OCI-LY7 (cell line): ENCODE measurements at regions not wholly inside any gene's neighbourhood (a gene's known extent, or its start where the extent isn't known, plus 50 kb on each side); places are given as distances from the start of the nearest gene placed in this dataset.
"Not testable (repeated sequence)": the region's sequence is repeated elsewhere in the genome, so short reads cannot be mapped to it uniquely, and the experiment has no call there.

Experiments
- BruUV-seq: library from RNA; stranded (reverse); fragments of 400-500 nt; replicated peaks from 2 replicates; lab custom pipeline; 2021; lab: Mats Ljungman, UMichigan
- CTCF ChIA-PET: fragments of 300-600 bp; sonication (Branson Sonifier 250); formaldehyde crosslinking; loops from one replicate; lab custom pipeline; 2022; ENCODE audit warnings: antibody characterized with exemption; ENCODE audit not compliant: unreplicated experiment; lab: Charles Lee
- POLR2A ChIA-PET: fragments of 300-600 bp; sonication (Branson Sonifier 250); formaldehyde crosslinking; loops from one replicate; lab custom pipeline; 2022; ENCODE audit warnings: antibody characterized with exemption; lab: Charles Lee
- DNase-seq: peaks from one replicate; pipeline ENCODE4 v3.0.0-alpha.2; 2015; ENCODE audit warnings: low spot score
- H2AFZ ChIP-seq: fragments of 200-600 bp; sonication (generic), shearing (Covaris generic); 2 replicates; pipeline ENCODE4 v1.6.1; 2014; ENCODE audit warnings: mild to moderate bottlenecking, antibody characterized with exemption, low read length, moderate library complexity
- H3K27ac ChIP-seq: fragments of 200-600 bp; sonication (generic); 2 replicates; pipeline ENCODE4 v1.5.1; 2014; ENCODE audit warnings: mixed run types, low read depth, mild to moderate bottlenecking, moderate library complexity, low read length, inconsistent platforms; ENCODE audit not compliant: poor library complexity, severe bottlenecking
- H3K36me3 ChIP-seq: fragments of 200-600 bp; sonication (generic); 2 replicates; pipeline ENCODE4 v1.6.1; 2014; ENCODE audit warnings: mild to moderate bottlenecking, antibody characterized with exemption, low read length, moderate library complexity, mixed read lengths; ENCODE audit not compliant: insufficient read depth
- H3K4me1 ChIP-seq: fragments of 200-600 bp; sonication (generic); 2 replicates; pipeline ENCODE4 v1.5.1; 2014; ENCODE audit warnings: mild to moderate bottlenecking, low read length; ENCODE audit not compliant: insufficient read depth, poor library complexity, severe bottlenecking
- H3K4me2 ChIP-seq: fragments of 200-600 bp; sonication (generic); 2 replicates; pipeline ENCODE4 v1.6.1; 2014; ENCODE audit warnings: mild to moderate bottlenecking, low read length
- H3K4me3 ChIP-seq: fragments of 200-600 bp; sonication (generic); 2 replicates; pipeline ENCODE4 v1.5.1; 2014; ENCODE audit warnings: mild to moderate bottlenecking, low read depth, low read length; ENCODE audit not compliant: poor library complexity, severe bottlenecking
- H3K79me2 ChIP-seq: fragments of 200-600 bp; sonication (generic); 2 replicates; pipeline ENCODE4 v1.6.1; 2016; ENCODE audit warnings: low read depth, mild to moderate bottlenecking, low read length, moderate library complexity, mixed read lengths; ENCODE audit not compliant: insufficient read depth
- H3K9me2 ChIP-seq: fragments of 200-600 bp; sonication (generic); 2 replicates; pipeline ENCODE4 v1.6.1; 2016; ENCODE audit warnings: mild to moderate bottlenecking, low read length, mixed read lengths; ENCODE audit not compliant: insufficient read depth
- H3K9me3 ChIP-seq: fragments of 200-600 bp; sonication (generic); 2 replicates; pipeline ENCODE4 v1.6.1; 2014; ENCODE audit warnings: mild to moderate bottlenecking, mixed run types, low read length, mixed read lengths
- H4K20me1 ChIP-seq: fragments of 200-600 bp; sonication (generic); 2 replicates; pipeline ENCODE4 v1.6.1; 2014; ENCODE audit warnings: mild to moderate bottlenecking, antibody characterized with exemption, low read length, moderate library complexity, mixed read lengths; ENCODE audit not compliant: insufficient read depth
- EZH2phosphoT487 ChIP-seq: fragments of 200-600 bp; sonication (generic); IDR thresholded peaks from 2 replicates; pipeline ENCODE4 v1.6.1; 2018; ENCODE audit warnings: low read depth, borderline replicate concordance, mild to moderate bottlenecking, mixed run types, antibody characterized with exemption, low read length, moderate library complexity, mixed read lengths
- intact Hi-C: fragments of 100-400 bp; cut with micrococcal nuclease; formaldehyde crosslinking; loops from one replicate; pipeline ENCODE4 v1.10.0; 2022; ENCODE audit not compliant: unreplicated experiment
- TF ChIP-seq, protein P1 (sequence below): fragments of 200-600 bp; sonication (generic); conservative IDR thresholded peaks from 2 replicates; pipeline ENCODE4 v1.5.1; 2014; ENCODE audit warnings: mild to moderate bottlenecking, antibody characterized with exemption, low read length, moderate library complexity, mixed read lengths

DNA sequence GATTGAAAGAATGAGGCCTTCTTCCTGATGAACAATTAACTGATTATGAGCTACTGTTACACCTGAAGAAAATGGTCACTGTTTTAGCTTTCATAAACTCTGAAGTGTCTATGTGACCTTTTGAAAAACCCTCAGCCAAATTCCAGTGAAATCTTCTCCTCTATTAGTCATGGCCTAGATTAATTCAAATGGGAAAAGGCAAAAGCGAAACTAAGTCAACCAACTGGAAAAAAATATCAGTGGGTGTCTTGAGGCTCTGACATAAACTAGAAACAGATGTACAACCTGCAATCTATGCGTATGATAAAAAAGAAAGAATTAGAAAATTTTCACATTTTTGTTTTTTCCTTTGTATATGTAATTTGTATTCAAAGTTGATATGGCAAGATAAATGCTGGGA, 169.4 kb upstream of the BANK1 start:
- CTCF ChIA-PET = no interaction called here

DNA sequence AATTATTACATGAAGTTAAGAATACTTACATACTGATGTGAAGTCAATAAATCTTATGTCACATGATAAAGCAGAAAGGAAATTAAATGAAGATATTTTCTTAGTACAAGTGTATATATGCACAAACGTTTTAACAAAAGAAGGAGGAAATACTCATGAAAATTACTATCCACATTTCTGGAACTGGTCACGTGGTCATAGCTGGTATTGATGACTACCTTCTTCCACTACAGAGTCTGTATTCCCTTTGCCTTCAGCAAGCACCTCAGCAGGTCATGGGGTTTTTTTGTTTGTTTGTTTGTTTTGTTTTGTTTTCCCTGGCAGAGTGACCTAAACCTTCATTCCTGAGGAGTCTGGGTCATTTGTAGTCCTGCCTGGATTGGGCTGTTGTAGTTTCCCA, 174.9 kb upstream of the BANK1 start:
- Histone ChIP-seq H3K4me1 (no peaks in the 10 kb centered on the region), H3K9me3 (no peaks in the 10 kb centered on the region), H3K27ac (no peak overlapping the region), H2AFZ (no peak overlapping the region), H3K4me3 (no peak overlapping the region), H3K9me2 (no peaks in the 10 kb centered on the region), H3K4me2 (no peak overlapping the region), H4K20me1 (no peaks in the 10 kb centered on the region), H3K79me2 (no peaks in the 10 kb centered on the region), H3K36me3 (no peaks in the 10 kb centered on the region)
- POLR2A ChIA-PET = no interaction called here
- no TSS peak for BruUV-seq
- CTCF ChIA-PET = no interaction called here
- intact Hi-C loops = no loop called here
- DNase-seq = no peak
- TF ChIP-seq, protein P1, sequence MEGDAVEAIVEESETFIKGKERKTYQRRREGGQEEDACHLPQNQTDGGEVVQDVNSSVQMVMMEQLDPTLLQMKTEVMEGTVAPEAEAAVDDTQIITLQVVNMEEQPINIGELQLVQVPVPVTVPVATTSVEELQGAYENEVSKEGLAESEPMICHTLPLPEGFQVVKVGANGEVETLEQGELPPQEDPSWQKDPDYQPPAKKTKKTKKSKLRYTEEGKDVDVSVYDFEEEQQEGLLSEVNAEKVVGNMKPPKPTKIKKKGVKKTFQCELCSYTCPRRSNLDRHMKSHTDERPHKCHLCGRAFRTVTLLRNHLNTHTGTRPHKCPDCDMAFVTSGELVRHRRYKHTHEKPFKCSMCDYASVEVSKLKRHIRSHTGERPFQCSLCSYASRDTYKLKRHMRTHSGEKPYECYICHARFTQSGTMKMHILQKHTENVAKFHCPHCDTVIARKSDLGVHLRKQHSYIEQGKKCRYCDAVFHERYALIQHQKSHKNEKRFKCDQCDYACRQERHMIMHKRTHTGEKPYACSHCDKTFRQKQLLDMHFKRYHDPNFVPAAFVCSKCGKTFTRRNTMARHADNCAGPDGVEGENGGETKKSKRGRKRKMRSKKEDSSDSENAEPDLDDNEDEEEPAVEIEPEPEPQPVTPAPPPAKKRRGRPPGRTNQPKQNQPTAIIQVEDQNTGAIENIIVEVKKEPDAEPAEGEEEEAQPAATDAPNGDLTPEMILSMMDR = no peak
- no peak for TF ChIP-seq EZH2phosphoT487

More for the DNA sequence above, 169.4 kb upstream of the BANK1 start:
- Histone ChIP-seq H2AFZ (no peak overlapping the region), H3K4me2 (no peak overlapping the region), H3K79me2 (no peaks in the 10 kb centered on the region), H3K9me2 (no peaks in the 10 kb centered on the region), H3K9me3 (no peaks in the 10 kb centered on the region), H3K4me3 (no peak overlapping the region), H3K36me3 (no peaks in the 10 kb centered on the region), H4K20me1 (no peaks in the 10 kb centered on the region), H3K27ac (no peak overlapping the region), H3K4me1 (no peaks in the 10 kb centered on the region)
- intact Hi-C loops = no loop called here
- POLR2A ChIA-PET = interaction anchor here (0.7 to 1.0 kb wide), 2 partner anchors 10 to 379 kb away, joined by 3 read pairs; no protein-coding TSS in a partner anchor
- DNase-seq = no peak
- no TSS peak for BruUV-seq
- TF ChIP-seq, protein P1 = no peak
- TF ChIP-seq EZH2phosphoT487 = no peak

DNA sequence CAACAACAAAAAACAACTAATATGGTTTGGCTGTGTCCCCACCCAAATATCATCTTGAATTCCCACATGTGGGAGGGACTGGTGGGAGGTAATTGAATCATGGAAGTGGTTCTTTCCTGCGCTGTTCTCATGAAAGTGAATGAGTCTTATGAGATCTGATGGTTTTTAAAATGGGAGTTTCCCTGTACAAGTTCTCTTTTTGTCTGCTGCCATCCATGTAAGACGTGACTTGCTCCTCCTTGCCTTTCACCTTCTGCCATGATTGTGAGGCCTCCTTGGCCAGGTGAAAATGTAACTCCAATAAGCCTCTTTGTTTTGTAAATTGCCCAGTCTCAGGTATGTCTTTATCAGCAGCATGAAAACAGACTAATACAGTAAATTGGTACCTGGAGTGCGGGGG, 183.5 kb upstream of the BANK1 start:
- H3K4me3 ChIP-seq, H2AFZ ChIP-seq, CTCF ChIA-PET, POLR2A ChIA-PET, BruUV-seq, H4K20me1 ChIP-seq, H3K9me3 ChIP-seq, H3K9me2 ChIP-seq, intact Hi-C loops, DNase-seq, H3K4me2 ChIP-seq, H3K36me3 ChIP-seq, H3K79me2 ChIP-seq, H3K27ac ChIP-seq, H3K4me1 ChIP-seq: not testable (repeated sequence)
